GM12873 (cell line): ENCODE measurements at regions not wholly inside any gene's neighbourhood (a gene's known extent, or its start where the extent isn't known, plus 50 kb on each side); places are given as distances from the start of the nearest gene placed in this dataset.
A peak's percentile ranks its signal among the peaks of the same experiment; 100 is the strongest.

ENCODE experiments used
- CTCF ChIP-seq: IDR thresholded peaks from 2 replicates; pipeline ENCODE4 v1.5.1; 2012; ENCODE audit warnings: low read depth, mild to moderate bottlenecking, moderate library complexity, low read length, control low read depth; ENCODE audit not compliant: insufficient read depth; ENCODE audit errors: missing control alignments

GRCh38 chr6:170005665-170006064 is 254.2 kb downstream of the ERMARD start:
- no peak for TF ChIP-seq CTCF

DNA sequence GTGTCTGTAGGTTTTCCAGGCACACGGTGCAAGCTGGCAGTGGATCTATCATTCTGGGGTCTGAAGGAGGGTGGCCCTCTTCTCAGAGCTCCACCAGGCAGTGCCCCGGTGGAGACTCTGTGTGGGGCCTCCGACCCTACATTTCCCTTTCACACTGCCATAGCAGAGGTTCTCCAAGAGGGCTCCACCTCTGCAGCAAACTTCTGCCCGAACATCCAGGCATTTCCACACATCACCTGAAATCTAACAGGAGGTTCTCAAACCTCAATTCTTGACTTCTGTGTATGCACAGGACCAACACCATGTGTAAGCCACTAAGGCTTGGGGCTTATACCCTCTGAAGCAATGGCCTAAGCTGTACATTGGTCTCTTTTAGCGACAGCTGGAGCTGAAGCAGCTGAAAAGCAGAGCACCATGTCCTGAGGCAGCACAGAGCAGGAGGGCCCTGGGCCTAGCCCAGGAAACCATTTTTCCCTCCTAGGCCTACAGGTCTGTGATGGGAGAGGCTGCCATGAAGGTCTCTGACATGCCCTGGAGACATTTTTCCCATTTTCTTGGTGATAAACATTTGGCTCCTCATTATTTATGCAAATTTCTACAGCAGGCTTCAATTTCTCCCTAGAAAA is 253.3 kb downstream of the ERMARD start:
- no peak for TF ChIP-seq CTCF

DNA sequence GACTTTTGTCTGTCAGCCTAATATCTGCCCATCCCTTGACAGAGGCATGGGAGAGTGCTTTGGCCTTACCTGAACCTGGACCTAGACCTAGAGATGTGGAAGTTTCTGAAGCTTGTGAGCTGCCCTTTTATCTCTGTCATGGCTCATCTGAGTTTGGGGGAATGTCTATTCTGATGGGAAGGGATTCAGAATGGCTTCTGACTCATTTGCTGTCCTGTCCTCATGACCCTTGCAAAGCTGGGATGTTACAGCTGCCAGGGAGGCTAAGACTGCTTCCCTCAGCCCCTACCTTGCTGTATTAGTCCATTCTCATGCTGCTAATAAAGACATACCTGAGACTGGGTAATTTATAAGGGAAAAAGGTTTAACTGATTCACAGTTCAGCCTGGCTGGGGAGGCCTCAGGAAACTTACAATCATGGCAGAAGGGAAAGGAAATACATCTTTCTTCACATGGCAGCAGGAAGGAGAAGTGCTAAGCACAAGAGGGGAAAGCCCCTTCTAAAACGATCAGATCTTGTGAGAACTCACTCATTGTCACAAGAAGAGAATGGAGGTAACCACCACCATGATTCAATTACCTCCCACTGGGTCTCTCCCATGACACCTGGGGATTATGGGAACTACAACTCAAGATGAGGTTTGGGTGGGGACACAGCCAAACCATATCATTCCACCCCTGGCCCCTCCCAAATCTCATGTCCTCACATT is 252.2 kb downstream of the ERMARD start:
- no peak for TF ChIP-seq CTCF

GRCh38 chr6:170003027-170003426 is 251.6 kb downstream of the ERMARD start:
- peak; percentile 50 for TF ChIP-seq CTCF

DNA sequence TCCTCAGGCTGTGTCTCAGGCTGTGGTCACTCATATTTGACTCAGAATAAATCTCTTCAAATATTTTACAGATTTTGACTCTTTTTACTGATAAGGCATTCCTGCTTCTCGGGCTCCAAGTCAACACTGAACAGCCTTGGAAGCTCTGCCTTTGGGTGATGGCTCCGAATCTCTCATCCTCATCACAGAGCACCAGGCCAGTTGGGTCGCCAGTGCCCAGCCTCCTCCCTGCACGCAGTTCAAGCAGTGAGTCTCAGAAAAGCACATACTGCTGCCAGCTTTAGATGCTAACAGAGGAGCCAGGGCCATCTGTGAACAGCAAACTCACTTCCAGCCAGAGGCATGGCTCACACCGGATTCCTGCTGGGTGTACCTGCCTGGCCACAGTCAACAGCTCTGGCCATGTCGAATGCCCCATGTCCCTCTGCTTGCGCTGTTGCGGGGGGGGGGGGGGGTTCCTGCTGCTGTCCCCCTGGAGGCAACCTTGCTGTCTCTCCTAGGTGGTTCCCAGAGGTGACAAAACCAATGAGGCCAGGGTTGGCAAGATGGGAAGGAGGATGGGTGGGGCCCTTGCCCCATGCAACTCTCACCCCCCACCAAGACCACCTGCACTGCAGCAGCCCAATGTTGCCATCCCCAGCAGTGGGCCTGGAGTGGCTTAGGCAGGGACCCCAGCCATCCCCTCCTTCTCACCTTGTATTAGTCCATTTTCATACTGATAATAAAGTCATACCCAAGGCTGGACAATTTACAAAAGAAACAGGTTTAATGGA is 248.8 kb downstream of the ERMARD start:
- TF ChIP-seq CTCF, result no peak

- no peak for TF ChIP-seq CTCF
These were observed 247.9 kb downstream of the ERMARD start for GRCh38 chr6:169999367-169999766.

DNA sequence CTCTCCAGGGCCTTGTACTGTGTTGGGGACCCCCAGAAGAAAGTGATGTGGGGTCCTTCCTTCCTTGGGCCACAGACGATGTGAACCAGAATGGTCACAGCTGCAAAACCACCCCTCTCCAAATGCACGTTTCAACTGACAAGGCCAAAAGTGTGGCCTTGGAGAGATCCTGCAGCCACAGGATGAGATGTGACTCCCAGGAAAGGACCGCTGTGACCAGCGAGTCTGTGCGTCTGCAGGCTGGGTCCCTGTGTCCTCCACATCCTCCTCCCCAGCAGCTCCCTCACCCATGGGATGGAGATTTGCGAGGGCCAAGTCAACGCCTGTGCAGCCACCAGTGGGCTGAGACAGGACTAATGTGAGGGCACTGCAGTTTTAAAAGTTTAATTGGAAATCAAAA is 247.0 kb downstream of the ERMARD start:
- TF ChIP-seq CTCF, result no peak
